PC-3 (cell line): ENCODE measurements at regions not wholly inside any gene's neighbourhood (a gene's known extent, or its start where the extent isn't known, plus 50 kb on each side); places are given as distances from the start of the nearest gene placed in this dataset.

Experiments used
- EZH2phosphoT487 ChIP-seq: fragments of 300-600 bp; sonication (generic); IDR thresholded peaks from 2 replicates; pipeline ENCODE4 v1.6.1; 2018; ENCODE audit warnings: mild to moderate bottlenecking, antibody characterized with exemption, low read length, borderline replicate concordance
- TF ChIP-seq, protein P1 (sequence below): fragments of 300-600 bp; sonication (generic); conservative IDR thresholded peaks from 2 replicates; pipeline ENCODE4 v1.5.1; 2017; ENCODE audit warnings: antibody characterized with exemption, low read depth, mild to moderate bottlenecking, low read length

DNA sequence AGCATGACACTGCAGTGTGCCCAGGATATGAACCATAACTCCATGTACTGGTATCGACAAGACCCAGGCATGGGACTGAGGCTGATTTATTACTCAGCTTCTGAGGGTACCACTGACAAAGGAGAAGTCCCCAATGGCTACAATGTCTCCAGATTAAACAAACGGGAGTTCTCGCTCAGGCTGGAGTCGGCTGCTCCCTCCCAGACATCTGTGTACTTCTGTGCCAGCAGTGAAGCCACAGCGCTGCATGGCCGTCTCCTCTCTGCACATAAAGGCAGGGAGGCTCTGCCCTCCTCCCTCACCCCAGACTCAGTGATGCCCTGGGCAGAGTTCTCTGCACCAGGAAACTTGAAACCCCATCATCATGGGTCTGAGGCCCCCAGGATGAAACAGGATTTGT is 70.7 kb upstream of the PRSS58 start:
- no peak for TF ChIP-seq EZH2phosphoT487
- TF ChIP-seq, protein P1, sequence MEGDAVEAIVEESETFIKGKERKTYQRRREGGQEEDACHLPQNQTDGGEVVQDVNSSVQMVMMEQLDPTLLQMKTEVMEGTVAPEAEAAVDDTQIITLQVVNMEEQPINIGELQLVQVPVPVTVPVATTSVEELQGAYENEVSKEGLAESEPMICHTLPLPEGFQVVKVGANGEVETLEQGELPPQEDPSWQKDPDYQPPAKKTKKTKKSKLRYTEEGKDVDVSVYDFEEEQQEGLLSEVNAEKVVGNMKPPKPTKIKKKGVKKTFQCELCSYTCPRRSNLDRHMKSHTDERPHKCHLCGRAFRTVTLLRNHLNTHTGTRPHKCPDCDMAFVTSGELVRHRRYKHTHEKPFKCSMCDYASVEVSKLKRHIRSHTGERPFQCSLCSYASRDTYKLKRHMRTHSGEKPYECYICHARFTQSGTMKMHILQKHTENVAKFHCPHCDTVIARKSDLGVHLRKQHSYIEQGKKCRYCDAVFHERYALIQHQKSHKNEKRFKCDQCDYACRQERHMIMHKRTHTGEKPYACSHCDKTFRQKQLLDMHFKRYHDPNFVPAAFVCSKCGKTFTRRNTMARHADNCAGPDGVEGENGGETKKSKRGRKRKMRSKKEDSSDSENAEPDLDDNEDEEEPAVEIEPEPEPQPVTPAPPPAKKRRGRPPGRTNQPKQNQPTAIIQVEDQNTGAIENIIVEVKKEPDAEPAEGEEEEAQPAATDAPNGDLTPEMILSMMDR: no peak
